Heart left ventricle (tissue), 16 donors: ENCODE measurements at regions not wholly inside any gene's neighbourhood (a gene's known extent, or its start where the extent isn't known, plus 50 kb on each side); places are given as distances from the start of the nearest gene placed in this dataset.

ENCODE experiments used
- ATAC-seq, 4 donors: fragments of 200-7000 bp; cut with Tn5 transposase; one replicate each; pipeline ENCODE4 v1.9.1; 2020 to 2022; ENCODE audit warnings: moderate library complexity in 4 of 4, mild to moderate bottlenecking in 3 of 4, moderate number of reproducible peaks in 1 of 4
- DNase-seq, 5 donors: peaks; one replicate each; pipeline ENCODE4 v3.0.0-alpha.2; 2020
- H3K27ac ChIP-seq, 12 donors: fragments of 200-600 bp; sonication (generic) in 4 of 12; one replicate each; pipeline versions ENCODE4 v1.5.0 to v1.8.0; 2016 to 2022; ENCODE audit warnings: mild to moderate bottlenecking in 2 of 12
- H3K27me3 ChIP-seq, 9 donors: fragments of 200-600 bp; sonication (generic) in 2 of 9; one replicate each; pipeline versions ENCODE4 v1.5.1 to v1.8.0; 2016 to 2022; ENCODE audit warnings: mild to moderate bottlenecking in 3 of 9
- H3K36me3 ChIP-seq, 9 donors: fragments of 200-600 bp; sonication (generic) in 2 of 9; one replicate each; pipeline versions ENCODE4 v1.5.0 to v1.8.0; 2018 to 2022; ENCODE audit warnings: mild to moderate bottlenecking in 2 of 9
- H3K4me1 ChIP-seq, 12 donors: fragments of 200-600 bp; sonication (generic) in 4 of 12; one replicate each; pipeline versions ENCODE4 v1.5.0 to v1.8.0; 2016 to 2022; ENCODE audit warnings: mild to moderate bottlenecking in 3 of 12
- H3K4me3 ChIP-seq, 12 donors: fragments of 200-600 bp; sonication (generic) in 4 of 12; one replicate each; pipeline versions ENCODE4 v1.5.0 to v1.8.0; 2017 to 2022; ENCODE audit warnings: mild to moderate bottlenecking in 9 of 12, moderate library complexity in 4 of 12
- H3K9me3 ChIP-seq, 12 donors: fragments of 200-600 bp; sonication (generic) in 4 of 12; one replicate each; pipeline versions ENCODE4 v1.5.0 to v1.8.0; 2016 to 2022; ENCODE audit warnings: mild to moderate bottlenecking in 1 of 12
- POLR2A ChIP-seq, 2 donors: fragments of 450-650 bp; IDR thresholded peaks; one replicate each; pipeline ENCODE4 v1.6.1; 2017; ENCODE audit warnings: antibody characterized with exemption in 2 of 2, mild to moderate bottlenecking in 2 of 2, moderate library complexity in 2 of 2
- WGBS, 4 donors: extraction: QIAGEN DNeasy Blood & Tissue Kit in 2 of 4; methylation state at CpG; one replicate each; pipeline versions ENCODE4 v1.1.5 to v1.1.7; 2013 to 2018; 5-methylcytosine and 5-hydroxymethylcytosine counted together
- intact Hi-C, 10 donors: fragments of 100-400 bp; cut with DNase I; formaldehyde crosslinking; loops; one replicate each; pipeline versions ENCODE4 v1.11.1 to v1.14.2; 2022
- TF ChIP-seq, protein P1 (sequence below), 12 donors: fragments of 200-600 bp; sonication (generic) in 4 of 12; IDR thresholded peaks; one replicate each; pipeline versions ENCODE4 v1.5.0 to v1.8.0; 2018 to 2022; ENCODE audit warnings: antibody characterized with exemption in 12 of 12, mild to moderate bottlenecking in 5 of 12
- donor health status: ischemic (EF 13 %, LVEDD 7.1; RV severe dilation, severe dysfunction).
- donor health status: healthy with polysubstance abuse.
- donor health status: DM: no; HTN: yes; CAD: no.
- donor health status: DM: no; HTN: no; CAD: no.
- donor health status: ischemic (EF 25% LVEDD 6.9; RV normal size, moderate dysfunction).
- donor health status: ischemic (EF 25% LVEDD 5.7; RV mildly dilated, moderate dysfunction).
- donor health status: healthy.
- donor health status: DM: yes; HTN: yes; CAD: no.
- donor health status: ischemic (EF 35%, LVEDD 5.7; RV mildly dilated, moderate dysfunction).
- donor health status: nonischemic (EF 11% LVEDD 7.7; RV severe dilation, severe dysfunction).
- donor health status: DM: yes; HTN: yes; CAD: no.
- donor health status: PGD.
- donor health status: ischemic (EF 29% LVEDD 5.4; RV normal size, mild dysfunction).
- donor health status: nonischemic (EF 23%, LVEDD 6.1; RV moderate dilation, normal function).

DNA sequence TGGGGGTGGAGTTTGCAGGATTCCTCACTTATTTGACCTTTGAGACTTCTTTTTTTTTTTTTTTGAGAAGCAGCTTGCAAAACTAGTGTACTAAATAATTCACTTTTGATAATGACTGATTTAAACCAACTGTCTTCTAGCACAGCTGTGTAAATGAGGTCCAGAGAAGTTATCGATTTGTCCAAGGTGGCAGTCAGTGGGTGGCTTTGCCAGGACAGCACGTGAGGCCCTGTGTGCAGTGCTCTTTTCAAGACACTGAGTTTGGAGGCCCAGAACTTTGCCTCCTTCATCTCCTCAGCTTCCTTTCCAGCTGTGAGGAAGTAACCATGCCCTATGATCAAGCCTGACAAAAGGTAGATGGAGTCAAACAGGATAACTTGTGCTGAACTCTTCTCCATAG, 92.9 kb upstream of the LCLAT1 start:
- TF ChIP-seq POLR2A (IDR thresholded peaks at IDR 0.05), result no peak
- TF ChIP-seq, protein P1, sequence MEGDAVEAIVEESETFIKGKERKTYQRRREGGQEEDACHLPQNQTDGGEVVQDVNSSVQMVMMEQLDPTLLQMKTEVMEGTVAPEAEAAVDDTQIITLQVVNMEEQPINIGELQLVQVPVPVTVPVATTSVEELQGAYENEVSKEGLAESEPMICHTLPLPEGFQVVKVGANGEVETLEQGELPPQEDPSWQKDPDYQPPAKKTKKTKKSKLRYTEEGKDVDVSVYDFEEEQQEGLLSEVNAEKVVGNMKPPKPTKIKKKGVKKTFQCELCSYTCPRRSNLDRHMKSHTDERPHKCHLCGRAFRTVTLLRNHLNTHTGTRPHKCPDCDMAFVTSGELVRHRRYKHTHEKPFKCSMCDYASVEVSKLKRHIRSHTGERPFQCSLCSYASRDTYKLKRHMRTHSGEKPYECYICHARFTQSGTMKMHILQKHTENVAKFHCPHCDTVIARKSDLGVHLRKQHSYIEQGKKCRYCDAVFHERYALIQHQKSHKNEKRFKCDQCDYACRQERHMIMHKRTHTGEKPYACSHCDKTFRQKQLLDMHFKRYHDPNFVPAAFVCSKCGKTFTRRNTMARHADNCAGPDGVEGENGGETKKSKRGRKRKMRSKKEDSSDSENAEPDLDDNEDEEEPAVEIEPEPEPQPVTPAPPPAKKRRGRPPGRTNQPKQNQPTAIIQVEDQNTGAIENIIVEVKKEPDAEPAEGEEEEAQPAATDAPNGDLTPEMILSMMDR (IDR thresholded peaks at IDR 0.05), result no peak
- Histone ChIP-seq H3K4me3 (no peak overlapping the region), H3K9me3 (no peaks in the 10 kb centered on the region), H3K4me1 (peaks cover 10 to 62% (median 33%) of the 10 kb centered on the region in 12 donors), H3K36me3 (peaks cover 0 to 7% (median 0%) of the 10 kb centered on the region in 9 donors), H3K27ac (peak overlapping the region in 4 of 12 donors; percentile 28 to 45 (median 30)), H3K27me3 (no peaks in the 10 kb centered on the region)
- ATAC-seq (no peak), DNase-seq (no peak)
- 66 to 88% (median 81%) methylated on average over 2 of the region's 2 CpGs for WGBS, 4 donors
- intact Hi-C loops, result loop anchor here in 1 of 10 donors (10.0 kb wide), 2 partner anchors 91 to 351 kb away; partner anchors contain the start of gene LCLAT1

DNA sequence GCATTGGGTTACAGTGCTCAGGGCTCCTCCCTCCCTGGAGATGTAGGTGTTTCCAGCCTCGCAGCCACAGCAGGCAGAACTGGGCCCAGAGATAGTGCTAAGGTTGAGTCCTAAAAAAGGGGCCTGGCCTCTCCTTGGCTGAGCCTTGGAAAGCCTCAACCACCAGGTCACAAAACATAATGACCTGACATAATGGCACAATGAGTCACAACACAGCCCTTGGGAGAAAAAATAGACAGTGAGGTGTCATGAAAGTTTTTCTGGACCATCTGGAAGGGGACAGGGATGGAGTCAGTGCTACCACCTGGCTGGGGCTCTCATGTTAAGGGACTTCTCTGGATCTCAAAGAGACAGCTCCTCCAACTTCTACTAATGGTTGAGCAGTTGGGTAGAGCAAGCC, 92.4 kb upstream of the LCLAT1 start:
- H3K4me1 ChIP-seq, result peaks cover 10 to 64% (median 37%) of the 10 kb centered on the region in 12 donors
- H3K4me3 ChIP-seq, result no peak overlapping the region
- TF ChIP-seq, protein P1 (IDR thresholded peaks at IDR 0.05), result no peak
- TF ChIP-seq POLR2A (IDR thresholded peaks at IDR 0.05), result no peak
- H3K27me3 ChIP-seq, result no peaks in the 10 kb centered on the region
- no peaks in the 10 kb centered on the region for H3K9me3 ChIP-seq
- ATAC-seq (peak in 1 of 4 donors; percentile 19), DNase-seq (no peak)
- WGBS, 4 donors, result 70 to 97% (median 85%) methylated on average over 1 of the region's 1 CpG
- peaks cover 0 to 7% (median 0%) of the 10 kb centered on the region in 9 donors for H3K36me3 ChIP-seq
- peak overlapping the region in 4 of 12 donors; percentile 18 to 45 (median 29) for H3K27ac ChIP-seq
- intact Hi-C loops, result loop anchor here in 4 of 10 donors (5.0 to 10.0 kb wide), 5 partner anchors 58 to 353 kb away; partner anchors contain the start of genes LBH (in 1 of the 4) and LCLAT1 (in 1 of the 4)

DNA sequence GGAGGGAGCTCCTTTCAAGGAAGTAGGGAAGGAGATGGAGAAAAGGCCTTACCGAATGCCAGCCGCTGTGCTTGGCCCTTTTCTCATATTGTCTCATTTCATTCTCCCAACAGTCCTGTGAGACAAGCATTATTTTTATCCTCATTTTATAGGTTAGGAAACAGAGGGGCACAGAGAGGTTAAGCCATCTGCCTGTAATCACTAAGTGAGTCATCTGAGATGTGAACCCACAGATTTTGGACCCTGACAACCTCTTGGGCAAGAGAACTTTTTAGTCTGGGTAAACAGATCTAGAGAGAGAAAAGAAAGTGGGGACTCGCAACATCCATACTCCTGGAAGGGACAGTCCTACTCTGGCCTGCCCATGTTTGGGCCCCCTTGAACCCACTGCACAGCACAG, 91.7 kb upstream of the LCLAT1 start:
- TF ChIP-seq POLR2A (IDR thresholded peaks at IDR 0.05), result no peak
- TF ChIP-seq, protein P1 (IDR thresholded peaks at IDR 0.05), result no peak
- peaks cover 0 to 7% (median 0%) of the 10 kb centered on the region in 9 donors for H3K36me3 ChIP-seq
- H3K4me1 ChIP-seq, result peaks cover 14 to 64% (median 38%) of the 10 kb centered on the region in 12 donors
- no peak overlapping the region for H3K4me3 ChIP-seq
- DNase-seq (no peak), ATAC-seq (no peak)
- H3K27me3 ChIP-seq, result no peaks in the 10 kb centered on the region
- intact Hi-C loops, result loop anchor here in 4 of 10 donors (5.0 to 10.0 kb wide), 5 partner anchors 57 to 352 kb away; partner anchors contain the start of genes LBH (in 1 of the 4) and LCLAT1 (in 1 of the 4)
- H3K27ac ChIP-seq, result peak overlapping the region in 2 of 12 donors; percentile 25 to 45
- no peaks in the 10 kb centered on the region for H3K9me3 ChIP-seq
- WGBS, 4 donors, result 93 to 99% (median 98%) methylated on average over 3 of the region's 3 CpGs

DNA sequence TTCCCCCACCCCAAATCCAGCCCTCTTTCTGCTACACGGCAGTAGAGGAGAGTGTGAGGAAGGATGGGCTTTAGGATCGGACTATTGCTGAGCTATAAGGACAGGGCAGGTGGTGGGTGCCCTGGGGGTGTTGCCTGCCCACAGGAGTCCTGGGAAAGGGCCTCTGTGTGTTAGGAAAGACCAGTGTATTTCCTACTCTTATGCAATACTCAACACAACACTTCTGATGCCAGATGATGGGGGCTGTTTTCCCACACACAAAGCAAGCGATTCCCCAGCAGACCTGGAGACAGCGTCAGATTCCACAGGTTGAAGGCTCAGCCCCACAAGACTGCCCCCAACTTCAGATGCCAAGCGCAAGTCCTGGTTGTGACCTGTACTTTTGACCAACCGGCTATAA, 91.0 kb upstream of the LCLAT1 start:
- Histone ChIP-seq H3K27ac (peak overlapping the region in 2 of 12 donors; percentile 19 to 25), H3K27me3 (no peaks in the 10 kb centered on the region), H3K4me3 (no peak overlapping the region), H3K4me1 (peaks cover 8 to 64% (median 37%) of the 10 kb centered on the region in 12 donors), H3K9me3 (no peaks in the 10 kb centered on the region), H3K36me3 (peaks cover 0 to 3% (median 0%) of the 10 kb centered on the region in 9 donors)
- WGBS, 4 donors, result 86 to 93% (median 90%) methylated on average over 6 of the region's 6 CpGs
- DNase-seq, result no peak
- no peak for ATAC-seq
- TF ChIP-seq, protein P1 (IDR thresholded peaks at IDR 0.05), result no peak
- TF ChIP-seq POLR2A (IDR thresholded peaks at IDR 0.05), result no peak
- intact Hi-C loops, result loop anchor here in 4 of 10 donors (5.0 to 10.0 kb wide), 5 partner anchors 56 to 351 kb away; partner anchors contain the start of genes LBH (in 1 of the 4) and LCLAT1 (in 1 of the 4)
